Right ventricle myocardium superior (tissue), 1 donor: ENCODE measurements at regions not wholly inside any gene's neighbourhood (a gene's known extent, or its start where the extent isn't known, plus 50 kb on each side); places are given as distances from the start of the nearest gene placed in this dataset.
A peak's percentile ranks its signal among the peaks of the same experiment; 100 is the strongest.
"Not testable (repeated sequence)": the region's sequence is repeated elsewhere in the genome, so short reads cannot be mapped to it uniquely, and the experiment has no call there.

ENCODE experiments used
- ATAC-seq: fragments of 200-7000 bp; cut with Tn5 transposase; one replicate; pipeline ENCODE4 v1.9.1; 2020; ENCODE audit warnings: mild to moderate bottlenecking; ENCODE audit not compliant: poor library complexity
- DNase-seq: peaks from one replicate; pipeline ENCODE4 v3.0.0-alpha.2; 2020
- intact Hi-C: fragments of 100-400 bp; cut with DNase I; formaldehyde crosslinking; loops from one replicate; pipeline ENCODE4 v1.11.2; 2022
- donor health status: DM: no; HTN: yes; CAD: no; lungs with severe emphysema.

- ATAC-seq (no peak), DNase-seq (no peak)
- intact Hi-C loops: no loop called here
Observed at GRCh38 chr6:99668036-99668705, 61.5 kb downstream of the PRDM13 start.

GRCh38 chr6:99689916-99690685 is 83.5 kb downstream of the PRDM13 start:
- no peak for ATAC-seq
- DNase-seq: no peak
- intact Hi-C loops: no loop called here

- DNase-seq, intact Hi-C loops, ATAC-seq: not testable (repeated sequence)
Observed at GRCh38 chr6:99702287-99702686, 95.7 kb downstream of the PRDM13 start.

GRCh38 chr6:99709062-99709461 is 102.4 kb downstream of the PRDM13 start:
- DNase-seq (no peak), ATAC-seq (no peak)
- intact Hi-C loops: no loop called here

- ATAC-seq (no peak), DNase-seq (no peak)
- intact Hi-C loops: no loop called here
Observed at GRCh38 chr6:99711302-99711701, 104.7 kb downstream of the PRDM13 start.

GRCh38 chr6:99711925-99712324 is 105.3 kb downstream of the PRDM13 start:
- ATAC-seq: no peak
- intact Hi-C loops: no loop called here
- DNase-seq: no peak

GRCh38 chr6:99712519-99712918 is 105.9 kb downstream of the PRDM13 start:
- intact Hi-C loops: no loop called here
- no peak for DNase-seq
- no peak for ATAC-seq

- intact Hi-C loops, ATAC-seq, DNase-seq: not testable (repeated sequence)
Observed at GRCh38 chr6:99722043-99722442, 115.4 kb downstream of the PRDM13 start.

GRCh38 chr6:99730237-99730636 is 123.6 kb downstream of the PRDM13 start:
- intact Hi-C loops, ATAC-seq, DNase-seq: not testable (repeated sequence)

- DNase-seq: no peak
- ATAC-seq: no peak
- intact Hi-C loops: no loop called here
Observed at GRCh38 chr6:99736302-99736701, 129.7 kb downstream of the PRDM13 start.

- intact Hi-C loops: no loop called here
- ATAC-seq (peak; percentile 92), DNase-seq (peak; percentile 40)
Observed at GRCh38 chr6:99739526-99739925, 132.9 kb downstream of the PRDM13 start.

GRCh38 chr6:99741092-99741491 is 134.5 kb downstream of the PRDM13 start:
- no peak for ATAC-seq
- no peak for DNase-seq
- intact Hi-C loops: loop anchor here (10.0 kb wide), 1 partner anchor 156 kb away; no protein-coding TSS in a partner anchor

GRCh38 chr6:99743647-99744046 is 137.0 kb downstream of the PRDM13 start:
- DNase-seq: no peak
- intact Hi-C loops: loop anchor here (10.0 kb wide), 1 partner anchor 159 kb away; no protein-coding TSS in a partner anchor
- ATAC-seq: no peak

GRCh38 chr6:99745651-99746050 is 139.0 kb downstream of the PRDM13 start:
- no peak for DNase-seq
- no peak for ATAC-seq
- intact Hi-C loops: loop anchor here (5.0 to 10.0 kb wide), 2 partner anchors 161 to 278 kb away; no protein-coding TSS in a partner anchor

GRCh38 chr6:99746261-99746895 is 139.7 kb downstream of the PRDM13 start:
- ATAC-seq: peak; percentile 90
- no peak for DNase-seq
- intact Hi-C loops: loop anchor here (5.0 to 10.0 kb wide), 2 partner anchors 162 to 279 kb away; no protein-coding TSS in a partner anchor

GRCh38 chr6:99761711-99762110 is 155.1 kb downstream of the PRDM13 start:
- no peak for ATAC-seq
- intact Hi-C loops: no loop called here
- no peak for DNase-seq

GRCh38 chr6:99768166-99768565 is 161.5 kb downstream of the PRDM13 start:
- DNase-seq (no peak), ATAC-seq (no peak)
- intact Hi-C loops: no loop called here

- peak; percentile 41 for DNase-seq
- no peak for ATAC-seq
Observed at GRCh38 chr6:99779631-99780555, 173.3 kb downstream of the PRDM13 start.

GRCh38 chr6:99780556-99780885 is 173.9 kb downstream of the PRDM13 start:
- ATAC-seq (no peak), DNase-seq (no peak)
- intact Hi-C loops: no loop called here

More at GRCh38 chr6:99779631-99780555, 173.3 kb downstream of the PRDM13 start:
- intact Hi-C loops: no loop called here
